GM19397 (cell line): ENCODE measurements at regions not wholly inside any gene's neighbourhood (a gene's known extent, or its start where the extent isn't known, plus 50 kb on each side); places are given as distances from the start of the nearest gene placed in this dataset.
"Not testable (repeated sequence)": the region's sequence is repeated elsewhere in the genome, so short reads cannot be mapped to it uniquely, and the experiment has no call there.

ENCODE experiments used
- ATAC-seq: cut with Tn5 transposase; IDR thresholded peaks from one replicate; pipeline ENCODE4 v1.9.1; 2021; ENCODE audit warnings: mild to moderate bottlenecking, moderate library complexity; ENCODE audit not compliant: unreplicated experiment

GRCh38 chr1:194062526-194062925, 876.1 kb upstream of the B3GALT2 start:
- ATAC-seq, result no peak

- ATAC-seq, result no peak
Observed at GRCh38 chr1:194060481-194060880, 874.1 kb upstream of the B3GALT2 start.

- not testable (repeated sequence) for ATAC-seq
Observed at GRCh38 chr1:194058268-194058667, 871.9 kb upstream of the B3GALT2 start.

- no peak for ATAC-seq
Observed at GRCh38 chr1:194056169-194056568, 869.8 kb upstream of the B3GALT2 start.

- ATAC-seq, result no peak
Observed at GRCh38 chr1:194055536-194055935, 869.1 kb upstream of the B3GALT2 start.

- no peak for ATAC-seq
Observed at GRCh38 chr1:194052514-194053338, 866.3 kb upstream of the B3GALT2 start.

- no peak for ATAC-seq
Observed at GRCh38 chr1:194047921-194048320, 861.5 kb upstream of the B3GALT2 start.

- no peak for ATAC-seq
Observed at GRCh38 chr1:194047206-194047605, 860.8 kb upstream of the B3GALT2 start.

GRCh38 chr1:194045416-194045815, 859.0 kb upstream of the B3GALT2 start:
- ATAC-seq, result no peak

GRCh38 chr1:194044892-194045291, 858.5 kb upstream of the B3GALT2 start:
- no peak for ATAC-seq

- no peak for ATAC-seq
Observed at GRCh38 chr1:194043984-194044755, 857.8 kb upstream of the B3GALT2 start.

- no peak for ATAC-seq
Observed at GRCh38 chr1:194042736-194043135, 856.3 kb upstream of the B3GALT2 start.

- no peak for ATAC-seq
Observed at GRCh38 chr1:194040496-194040895, 854.1 kb upstream of the B3GALT2 start.

- ATAC-seq, result no peak
Observed at GRCh38 chr1:194039578-194039977, 853.2 kb upstream of the B3GALT2 start.

- no peak for ATAC-seq
Observed at GRCh38 chr1:194033646-194034045, 847.2 kb upstream of the B3GALT2 start.

GRCh38 chr1:194028002-194028401, 841.6 kb upstream of the B3GALT2 start:
- no peak for ATAC-seq

GRCh38 chr1:194026422-194026821, 840.0 kb upstream of the B3GALT2 start:
- ATAC-seq, result no peak

GRCh38 chr1:194024659-194025058, 838.2 kb upstream of the B3GALT2 start:
- no peak for ATAC-seq

GRCh38 chr1:194014014-194014413, 827.6 kb upstream of the B3GALT2 start:
- ATAC-seq, result no peak

GRCh38 chr1:194013561-194013960, 827.1 kb upstream of the B3GALT2 start:
- ATAC-seq, result no peak

- no peak for ATAC-seq
Observed at GRCh38 chr1:194004146-194004545, 817.7 kb upstream of the B3GALT2 start.

GRCh38 chr1:194001726-194002350, 815.4 kb upstream of the B3GALT2 start:
- ATAC-seq, result not testable (repeated sequence)
